Mesothelial cell of epicardium (in vitro differentiated cells): ENCODE measurements at regions not wholly inside any gene's neighbourhood (a gene's known extent, or its start where the extent isn't known, plus 50 kb on each side); places are given as distances from the start of the nearest gene placed in this dataset.

ENCODE experiments used
- DNase-seq, 2 experiments: peaks; one replicate each; pipeline ENCODE4 v3.0.0; 2021; ENCODE audit warnings: low spot score in 2 of 2; ENCODE audit not compliant: unreplicated experiment in 2 of 2
- H3K27ac Mint-ChIP-seq: 2 replicates; pipeline ENCODE4 v1.8.0; 2021; ENCODE audit warnings: mixed read lengths
- H3K27me3 Mint-ChIP-seq: 2 replicates; pipeline ENCODE4 v1.8.0; 2021; ENCODE audit warnings: low read depth, mixed read lengths
- H3K36me3 Mint-ChIP-seq: 2 replicates; pipeline ENCODE4 v1.8.0; 2021; ENCODE audit warnings: mixed read lengths
- H3K4me1 Mint-ChIP-seq: 2 replicates; pipeline ENCODE4 v1.8.0; 2021; ENCODE audit warnings: mixed read lengths
- H3K4me3 Mint-ChIP-seq: 2 replicates; pipeline ENCODE4 v1.8.0; 2021; ENCODE audit warnings: mild to moderate bottlenecking, moderate library complexity, mixed read lengths
- H3K9me3 Mint-ChIP-seq: 2 replicates; pipeline ENCODE4 v1.8.0; 2021; ENCODE audit warnings: mixed read lengths
- CTCF ChIP-seq: fragments of 200-600 bp; sonication (generic); IDR thresholded peaks from one replicate; pipeline ENCODE4 v1.5.0; 2021; ENCODE audit warnings: antibody characterized with exemption; ENCODE audit not compliant: unreplicated experiment

GRCh38 chr6:9248133-9248532 lies 812.8 kb upstream of the SLC35B3 start:
- no peaks in the 10 kb centered on the region for H3K36me3 Mint-ChIP-seq
- no peak overlapping the region for H3K27ac Mint-ChIP-seq
- H3K9me3 Mint-ChIP-seq = no peaks in the 10 kb centered on the region
- no peak for TF ChIP-seq CTCF
- DNase-seq = no peak
- H3K27me3 Mint-ChIP-seq = peaks cover under 1% of the 10 kb centered on the region
- no peak overlapping the region for H3K4me3 Mint-ChIP-seq
- peaks cover 33% of the 10 kb centered on the region for H3K4me1 Mint-ChIP-seq

- H3K27ac Mint-ChIP-seq = no peak overlapping the region
- H3K4me3 Mint-ChIP-seq = no peak overlapping the region
- no peak for DNase-seq
- H3K9me3 Mint-ChIP-seq = no peaks in the 10 kb centered on the region
- TF ChIP-seq CTCF = no peak
- H3K27me3 Mint-ChIP-seq = peaks cover 2% of the 10 kb centered on the region
- H3K36me3 Mint-ChIP-seq = no peaks in the 10 kb centered on the region
- H3K4me1 Mint-ChIP-seq = peaks cover 15% of the 10 kb centered on the region
Measured at GRCh38 chr6:9240861-9241260, 805.5 kb upstream of the SLC35B3 start.

DNA sequence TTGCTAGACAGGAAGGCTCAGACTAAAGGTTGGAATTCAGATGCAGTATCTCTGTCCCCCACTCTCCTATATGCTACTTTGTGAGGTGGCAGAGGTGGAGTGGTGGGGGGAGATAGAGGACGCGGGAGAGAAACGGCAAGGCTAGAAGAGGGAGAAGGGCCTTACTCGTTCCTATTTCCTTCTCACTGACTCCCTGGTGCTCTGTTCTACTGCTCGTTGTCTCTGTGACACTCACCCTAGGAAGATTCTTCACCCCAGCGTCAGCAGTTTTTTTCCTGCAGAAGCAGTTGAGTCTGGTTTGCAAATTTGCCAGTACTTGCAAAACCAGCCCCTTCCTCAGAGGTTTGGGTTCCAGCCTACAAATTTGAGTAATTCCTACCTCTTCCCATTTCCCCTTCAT lies 801.1 kb upstream of the SLC35B3 start:
- Mint-ChIP-seq H3K27ac (peak overlapping the region; percentile 73), H3K4me1 (peaks cover 11% of the 10 kb centered on the region), H3K27me3 (no peaks in the 10 kb centered on the region), H3K36me3 (peaks cover 4% of the 10 kb centered on the region), H3K9me3 (peaks cover 18% of the 10 kb centered on the region), H3K4me3 (no peak overlapping the region)
- TF ChIP-seq CTCF = no peak
- DNase-seq = no peak

DNA sequence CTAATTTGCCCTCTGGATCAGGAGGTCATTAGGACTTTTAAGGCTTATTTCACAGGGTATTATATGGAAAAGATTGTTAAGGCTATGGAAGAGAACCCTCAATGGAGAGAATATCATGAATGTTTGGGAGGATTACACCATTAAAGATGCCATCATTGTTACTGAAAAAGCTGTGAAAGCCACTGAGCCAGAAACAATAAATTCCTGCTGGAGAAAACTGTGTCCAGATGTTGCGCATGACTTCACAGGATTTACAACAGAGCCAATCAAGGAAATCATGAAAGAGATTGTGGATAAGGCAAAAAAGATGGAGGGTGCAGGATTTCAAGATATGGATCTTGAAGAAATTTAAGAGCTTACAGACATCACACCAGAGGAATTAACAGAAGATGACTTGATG lies 798.3 kb upstream of the SLC35B3 start:
- no peak for TF ChIP-seq CTCF
- no peak for DNase-seq
- Mint-ChIP-seq H3K4me1 (peaks cover 11% of the 10 kb centered on the region), H3K9me3 (peaks cover 25% of the 10 kb centered on the region), H3K27ac (no peak overlapping the region), H3K4me3 (no peak overlapping the region), H3K36me3 (peaks cover 4% of the 10 kb centered on the region), H3K27me3 (no peaks in the 10 kb centered on the region)

- H3K4me3 Mint-ChIP-seq = no peak overlapping the region
- DNase-seq = no peak
- TF ChIP-seq CTCF = no peak
- H3K27me3 Mint-ChIP-seq = no peaks in the 10 kb centered on the region
- no peak overlapping the region for H3K27ac Mint-ChIP-seq
- H3K4me1 Mint-ChIP-seq = peaks cover 11% of the 10 kb centered on the region
- peaks cover 25% of the 10 kb centered on the region for H3K9me3 Mint-ChIP-seq
- H3K36me3 Mint-ChIP-seq = peaks cover 4% of the 10 kb centered on the region
Measured at GRCh38 chr6:9233226-9233625, 797.9 kb upstream of the SLC35B3 start.

- Mint-ChIP-seq H3K27ac (peak overlapping the region; percentile 88), H3K27me3 (no peaks in the 10 kb centered on the region), H3K9me3 (peaks cover 39% of the 10 kb centered on the region), H3K4me1 (peaks cover 22% of the 10 kb centered on the region), H3K4me3 (no peak overlapping the region), H3K36me3 (peaks cover 19% of the 10 kb centered on the region)
- TF ChIP-seq CTCF = no peak
- DNase-seq = peak in 1 of 2 experiments; percentile 47
Measured at GRCh38 chr6:9225441-9225871, 790.1 kb upstream of the SLC35B3 start.
